ENCODE measurements at regions not wholly inside any gene's neighbourhood (a gene's known extent, or its start where the extent isn't known, plus 50 kb on each side); places are given as distances from the start of the nearest gene placed in this dataset.

GRCh38 chr6:91608428-91608827 is 1021.6 kb upstream of the MAP3K7 start:
- ATAC-seq (no peak), DNase-seq (ENCODE audit: low read depth in 1 of 2, low spot score in 1 of 2) (no peak), FAIRE-seq (no peak)
- Histone ChIP-seq H3K9me3 (no peaks in the 10 kb centered on the region), H3K27ac (no peak overlapping the region), H3K4me3 (no peak overlapping the region), H3K4me1 (no peaks in the 10 kb centered on the region), H3K4me2 (no peak overlapping the region)
- WGBS (ENCODE audit: missing lambda C conversion rate) = 18% methylated on average over 1 of the region's 1 CpG
- no peak for TF ChIP-seq ZFP36 (IDR thresholded peaks at IDR 0.05; ENCODE audit: borderline replicate concordance, partially characterized antibody)
- ChIA-PET POLR2A (no interaction called here), CTCF (no interaction called here)

GRCh38 chr6:91606148-91606901 is 1019.5 kb upstream of the MAP3K7 start:
- CTCF ChIA-PET = no interaction called here
- no peak for DNase-seq (ENCODE audit: low read depth in 1 of 2, low spot score in 1 of 2)
- no peak overlapping the region for H3K27ac ChIP-seq
- no peaks in the 10 kb centered on the region for H3K9me3 ChIP-seq
- no peak for FAIRE-seq
- H3K4me3 ChIP-seq = no peak overlapping the region
- no peaks in the 10 kb centered on the region for H3K4me1 ChIP-seq
- 7% methylated on average over 7 of the region's 7 CpGs for WGBS (ENCODE audit: missing lambda C conversion rate)
- POLR2A ChIA-PET = no interaction called here
- H3K4me2 ChIP-seq = no peak overlapping the region
- no peak for ATAC-seq
- TF ChIP-seq KDM1A (IDR thresholded peaks at IDR 0.05; ENCODE audit: low read depth) (no peak), E2F6 (IDR thresholded peaks at IDR 0.05; ENCODE audit: borderline replicate concordance, low read depth) (no peak), CHD2 (IDR thresholded peaks at IDR 0.05; ENCODE audit: low read length, partially characterized antibody) (no peak), CBX2 (IDR thresholded peaks at IDR 0.05; ENCODE audit: borderline replicate concordance, low read depth) (no peak)
- TF ChIP-seq, protein P1, sequence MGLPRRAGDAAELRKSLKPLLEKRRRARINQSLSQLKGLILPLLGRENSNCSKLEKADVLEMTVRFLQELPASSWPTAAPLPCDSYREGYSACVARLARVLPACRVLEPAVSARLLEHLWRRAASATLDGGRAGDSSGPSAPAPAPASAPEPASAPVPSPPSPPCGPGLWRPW (IDR thresholded peaks at IDR 0.05) = no peak

DNA sequence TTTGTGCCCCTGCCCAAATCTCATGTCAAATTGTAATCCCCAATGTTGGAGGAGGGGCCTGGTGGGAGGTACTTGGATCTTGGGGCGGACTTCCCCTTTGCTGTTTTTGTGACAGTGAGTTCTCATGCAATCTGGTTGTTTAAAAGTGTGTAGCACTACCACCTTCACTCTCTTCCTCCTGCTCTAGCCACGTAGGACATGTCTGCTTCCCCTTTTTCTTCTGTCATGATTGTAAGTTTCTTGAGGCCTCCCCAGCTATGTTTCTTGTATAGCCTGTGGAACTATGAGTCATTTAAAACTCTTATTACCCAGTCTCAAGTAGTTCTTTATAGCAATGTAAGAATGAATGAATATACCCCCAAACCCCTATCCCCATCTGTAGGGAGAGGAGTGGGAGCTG is 1013.7 kb upstream of the MAP3K7 start:
- CTCF ChIA-PET = no interaction called here
- TF ChIP-seq, protein P2, sequence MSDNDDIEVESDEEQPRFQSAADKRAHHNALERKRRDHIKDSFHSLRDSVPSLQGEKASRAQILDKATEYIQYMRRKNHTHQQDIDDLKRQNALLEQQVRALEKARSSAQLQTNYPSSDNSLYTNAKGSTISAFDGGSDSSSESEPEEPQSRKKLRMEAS (IDR thresholded peaks at IDR 0.05) = no peak
- TF ChIP-seq POLR2AphosphoS2 (conservative IDR thresholded peaks at IDR 0.05; ENCODE audit: low read length) (no peak), HDAC2 (IDR thresholded peaks at IDR 0.05) (no peak), BHLHE40 (IDR thresholded peaks at IDR 0.05; ENCODE audit: low read depth, low read length) (no peak), JUNB (IDR thresholded peaks at IDR 0.05) (no peak), SMC3 (IDR thresholded peaks at IDR 0.05) (no peak), ZNF302 (CRISPR knock-in tag; IDR thresholded peaks at IDR 0.05) (no peak), HEYL (CRISPR knock-in tag; IDR thresholded peaks at IDR 0.05) (no peak), CEBPB (IDR thresholded peaks at IDR 0.05) (no peak), HOXA7 (CRISPR knock-in tag; IDR thresholded peaks at IDR 0.05) (no peak), RNF2 (IDR thresholded peaks at IDR 0.05; ENCODE audit: borderline replicate concordance, low read depth) (no peak), PHF8 (IDR thresholded peaks at IDR 0.05; ENCODE audit: borderline replicate concordance, low read depth) (no peak), CBX2 (IDR thresholded peaks at IDR 0.05; ENCODE audit: borderline replicate concordance, low read depth) (no peak), HMGXB4 (CRISPR knock-in tag; IDR thresholded peaks at IDR 0.05; ENCODE audit: borderline replicate concordance) (no peak), ESRRA (IDR thresholded peaks at IDR 0.05; ENCODE audit: borderline replicate concordance, low read length) (no peak), FOSB (CRISPR knock-in tag; IDR thresholded peaks at IDR 0.05) (no peak)
- TF ChIP-seq, protein P3, sequence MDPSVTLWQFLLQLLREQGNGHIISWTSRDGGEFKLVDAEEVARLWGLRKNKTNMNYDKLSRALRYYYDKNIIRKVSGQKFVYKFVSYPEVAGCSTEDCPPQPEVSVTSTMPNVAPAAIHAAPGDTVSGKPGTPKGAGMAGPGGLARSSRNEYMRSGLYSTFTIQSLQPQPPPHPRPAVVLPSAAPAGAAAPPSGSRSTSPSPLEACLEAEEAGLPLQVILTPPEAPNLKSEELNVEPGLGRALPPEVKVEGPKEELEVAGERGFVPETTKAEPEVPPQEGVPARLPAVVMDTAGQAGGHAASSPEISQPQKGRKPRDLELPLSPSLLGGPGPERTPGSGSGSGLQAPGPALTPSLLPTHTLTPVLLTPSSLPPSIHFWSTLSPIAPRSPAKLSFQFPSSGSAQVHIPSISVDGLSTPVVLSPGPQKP (IDR thresholded peaks at IDR 0.05; ENCODE audit: low read depth, low read length) = no peak
- 0% methylated on average over 2 of the region's 2 CpGs for WGBS (ENCODE audit: missing lambda C conversion rate)

More for the DNA sequence above, 1013.7 kb upstream of the MAP3K7 start:
- H3K4me2 ChIP-seq = no peak overlapping the region
- FAIRE-seq (no peak), ATAC-seq (no peak), DNase-seq (ENCODE audit: low read depth in 1 of 2, low spot score in 1 of 2) (no peak)
- no peak overlapping the region for H3K4me3 ChIP-seq
- H3K27ac ChIP-seq = no peak overlapping the region
- POLR2A ChIA-PET = no interaction called here
- H3K4me1 ChIP-seq = no peaks in the 10 kb centered on the region
- no peaks in the 10 kb centered on the region for H3K9me3 ChIP-seq
